ENCODE measurements at regions not wholly inside any gene's neighbourhood (a gene's known extent, or its start where the extent isn't known, plus 50 kb on each side); places are given as distances from the start of the nearest gene placed in this dataset.

- no peak for ATAC-seq
- intact Hi-C loops (cut with micrococcal nuclease; ENCODE audit: unreplicated experiment) = no loop called here
- no peak overlapping the region for H3K27ac ChIP-seq (ENCODE audit: extremely low read length, insufficient read depth, low read length)
- no peak overlapping the region for H3K9ac ChIP-seq (ENCODE audit: insufficient read depth, low read depth, low read length)
- no peaks in the 10 kb centered on the region for H3K4me1 ChIP-seq (ENCODE audit: insufficient read depth, low read length)
- no peaks in the 10 kb centered on the region for H3K27me3 ChIP-seq (ENCODE audit: control insufficient read depth in 1 of 2, insufficient read depth in 2 of 2, low read length in 2 of 2)
- H3K4me2 ChIP-seq (ENCODE audit: low read depth, low read length) = no peak overlapping the region
- no TSS peak for BruUV-seq (replicated peaks)
- no peaks in the 10 kb centered on the region for H3K79me2 ChIP-seq (ENCODE audit: insufficient read depth, low read length)
- H3K9me3 ChIP-seq (ENCODE audit: low read length) = peaks cover 91% of the 10 kb centered on the region
- H3K36me3 ChIP-seq (replicated peaks in 1 of 2; ENCODE audit: control insufficient read depth in 1 of 2, insufficient read depth in 2 of 2, low read length in 2 of 2) = no peaks in the 10 kb centered on the region
- WGBS (ENCODE audit: low lambda C conversion rate) = 1% methylated on average over 7 of the region's 7 CpGs
- ChIA-PET POLR2A (no interaction called here), CTCF (ENCODE audit: low intra/inter-chr PET ratio, low total read pairs) (no interaction called here)
- H3K4me3 ChIP-seq (replicated peaks in 1 of 3; ENCODE audit: insufficient read depth in 1 of 3, low read depth in 2 of 3, low read length in 3 of 3) = no peak overlapping the region
- no peaks in the 10 kb centered on the region for H4K20me1 ChIP-seq (ENCODE audit: insufficient read depth, low read length)
- FAIRE-seq = no peak
- in situ Hi-C loops (cut with HindIII; ENCODE audit: extremely low pct_ligation_motif_present, low pct_unique_long_range_greater_than_20kb) = no loop called here
- no peak for DNase-seq (ENCODE audit: low spot score)
- TF ChIP-seq MLLT10 (CRISPR knock-in tag; IDR thresholded peaks at IDR 0.05) (no peak), ZSCAN31 (CRISPR knock-in tag; IDR thresholded peaks at IDR 0.05; ENCODE audit: low read depth) (peak; percentile 95), MYPOP (CRISPR knock-in tag; IDR thresholded peaks at IDR 0.05) (no peak), NFE2L2 (IDR thresholded peaks at IDR 0.05; ENCODE audit: low read length) (peak; percentile 51; the same call in 1 of the 2 replicates), AGO1 (IDR thresholded peaks at IDR 0.05; ENCODE audit: low read depth, low read length, poor library complexity, severe bottlenecking) (no peak), YEATS2 (CRISPR knock-in tag; IDR thresholded peaks at IDR 0.05; ENCODE audit: borderline replicate concordance) (no peak), HOXA7 (CRISPR knock-in tag; IDR thresholded peaks at IDR 0.05) (no peak), ZNF382 (CRISPR knock-in tag; IDR thresholded peaks at IDR 0.05; ENCODE audit: borderline replicate concordance) (no peak), IKZF5 (CRISPR knock-in tag; IDR thresholded peaks at IDR 0.05) (no peak), PRMT3 (CRISPR knock-in tag; IDR thresholded peaks at IDR 0.05; ENCODE audit: borderline replicate concordance, low read depth) (no peak), CCAR2 (optimal IDR thresholded peaks at IDR 0.05; ENCODE audit: low read depth, low read length) (no peak), MED13 (CRISPR knock-in tag; IDR thresholded peaks at IDR 0.05) (no peak), PAF1 (CRISPR knock-in tag; IDR thresholded peaks at IDR 0.05) (no peak), JDP2 (CRISPR knock-in tag; IDR thresholded peaks at IDR 0.05; ENCODE audit: borderline replicate concordance) (no peak), KDM5A (IDR thresholded peaks at IDR 0.05; ENCODE audit: borderline replicate concordance, low read length) (no peak)
- H2AFZ ChIP-seq (ENCODE audit: low read length) = no peak overlapping the region
These were observed 737.9 kb upstream of the SLC35B3 start for GRCh38 chr6:9173229-9173628.

Data from HepG2 (cell line).